ENCODE measurements at regions not wholly inside any gene's neighbourhood (a gene's known extent, or its start where the extent isn't known, plus 50 kb on each side); places are given as distances from the start of the nearest gene placed in this dataset.

DNA sequence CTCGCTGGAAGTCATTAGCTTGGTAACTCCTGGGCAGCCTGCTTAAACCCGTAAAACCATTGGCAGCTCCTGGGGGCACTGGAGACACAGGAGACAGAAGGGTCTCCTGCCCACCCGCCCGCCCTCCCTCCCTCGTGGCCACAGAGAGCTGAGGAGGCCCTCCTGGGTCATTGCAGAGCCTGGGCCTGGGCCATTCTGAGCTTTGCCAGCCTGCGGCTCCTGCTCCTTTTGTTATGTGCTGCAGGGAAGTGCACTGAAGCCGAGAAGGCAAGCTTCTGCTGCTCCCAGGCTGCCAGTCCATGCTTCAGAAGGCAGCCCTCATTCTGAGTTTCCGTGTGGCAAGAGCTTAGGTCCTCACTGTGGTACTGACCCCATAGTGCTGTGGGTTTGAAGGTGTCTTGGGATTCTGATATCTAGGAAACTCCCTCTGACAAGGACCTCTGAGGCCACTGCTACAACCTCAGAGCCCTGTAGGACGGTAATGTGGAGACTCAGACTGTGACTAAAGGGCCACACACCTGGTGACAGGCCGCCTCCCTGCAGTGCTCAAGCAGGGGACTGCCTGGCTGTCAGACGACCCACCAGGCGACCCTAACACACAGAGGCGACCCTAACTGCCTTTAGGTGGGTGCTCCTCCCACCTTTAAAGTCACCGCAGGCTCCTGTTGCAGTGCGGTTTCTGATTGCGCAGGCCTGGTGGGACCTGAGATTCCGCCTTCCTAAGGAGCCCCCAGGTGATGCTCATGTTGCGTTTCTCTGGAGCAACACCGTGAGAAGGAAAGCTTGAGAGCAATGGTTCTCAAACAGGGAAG lies 118.7 kb downstream of the IER5 start:
- no peaks in the 10 kb centered on the region for H3K4me1 ChIP-seq (ENCODE audit: control insufficient read depth in 1 of 2, insufficient read depth in 2 of 2, low read length in 2 of 2)
- H3K4me2 ChIP-seq (ENCODE audit: low read length): no peak overlapping the region
- ChIA-PET POLR2A (no interaction called here), RAD21 (ENCODE audit: low non-redundant PET in 1 of 2, low total read pairs in 2 of 2, uncharacterized antibody in 2 of 2, unreplicated experiment in 2 of 2) (no interaction called here), CTCF (no interaction called here)
- DNase-seq (ENCODE audit: low read depth, low spot score): no peak
- H3K9me2 ChIP-seq (ENCODE audit: insufficient read depth): no peaks in the 10 kb centered on the region
- H2AFZ ChIP-seq (ENCODE audit: low read depth, low read length, poor library complexity, severe bottlenecking): no peak overlapping the region
- H3K27me3 ChIP-seq (ENCODE audit: insufficient read depth, low read length): peaks cover 15% of the 10 kb centered on the region; the same call in 1 of the 2 replicates
- no peaks in the 10 kb centered on the region for H3K9me3 ChIP-seq (ENCODE audit: control insufficient read depth in 1 of 2, insufficient read depth in 1 of 2, low read depth in 1 of 2, low read length in 2 of 2)
- no peak overlapping the region for H3K27ac ChIP-seq (ENCODE audit: low read depth, low read length)
- ATAC-seq: no peak
- TF ChIP-seq, protein P1, sequence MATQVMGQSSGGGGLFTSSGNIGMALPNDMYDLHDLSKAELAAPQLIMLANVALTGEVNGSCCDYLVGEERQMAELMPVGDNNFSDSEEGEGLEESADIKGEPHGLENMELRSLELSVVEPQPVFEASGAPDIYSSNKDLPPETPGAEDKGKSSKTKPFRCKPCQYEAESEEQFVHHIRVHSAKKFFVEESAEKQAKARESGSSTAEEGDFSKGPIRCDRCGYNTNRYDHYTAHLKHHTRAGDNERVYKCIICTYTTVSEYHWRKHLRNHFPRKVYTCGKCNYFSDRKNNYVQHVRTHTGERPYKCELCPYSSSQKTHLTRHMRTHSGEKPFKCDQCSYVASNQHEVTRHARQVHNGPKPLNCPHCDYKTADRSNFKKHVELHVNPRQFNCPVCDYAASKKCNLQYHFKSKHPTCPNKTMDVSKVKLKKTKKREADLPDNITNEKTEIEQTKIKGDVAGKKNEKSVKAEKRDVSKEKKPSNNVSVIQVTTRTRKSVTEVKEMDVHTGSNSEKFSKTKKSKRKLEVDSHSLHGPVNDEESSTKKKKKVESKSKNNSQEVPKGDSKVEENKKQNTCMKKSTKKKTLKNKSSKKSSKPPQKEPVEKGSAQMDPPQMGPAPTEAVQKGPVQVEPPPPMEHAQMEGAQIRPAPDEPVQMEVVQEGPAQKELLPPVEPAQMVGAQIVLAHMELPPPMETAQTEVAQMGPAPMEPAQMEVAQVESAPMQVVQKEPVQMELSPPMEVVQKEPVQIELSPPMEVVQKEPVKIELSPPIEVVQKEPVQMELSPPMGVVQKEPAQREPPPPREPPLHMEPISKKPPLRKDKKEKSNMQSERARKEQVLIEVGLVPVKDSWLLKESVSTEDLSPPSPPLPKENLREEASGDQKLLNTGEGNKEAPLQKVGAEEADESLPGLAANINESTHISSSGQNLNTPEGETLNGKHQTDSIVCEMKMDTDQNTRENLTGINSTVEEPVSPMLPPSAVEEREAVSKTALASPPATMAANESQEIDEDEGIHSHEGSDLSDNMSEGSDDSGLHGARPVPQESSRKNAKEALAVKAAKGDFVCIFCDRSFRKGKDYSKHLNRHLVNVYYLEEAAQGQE (IDR thresholded peaks at IDR 0.05; ENCODE audit: low read depth): no peak
- TF ChIP-seq JUND (IDR thresholded peaks at IDR 0.05): no peak
- no peak for TF ChIP-seq POLR2A (IDR thresholded peaks at IDR 0.05; ENCODE audit: borderline replicate concordance, extremely low read depth, insufficient read depth, insufficient read length)
- TF ChIP-seq EZH2phosphoT487 (IDR thresholded peaks at IDR 0.05; ENCODE audit: borderline replicate concordance): no peak
- no peak for TF ChIP-seq TCF7L2 (IDR thresholded peaks at IDR 0.05; ENCODE audit: borderline replicate concordance, extremely low read depth, insufficient read depth, insufficient read length)
- TF ChIP-seq SP1 (IDR thresholded peaks at IDR 0.05; ENCODE audit: low read depth): no peak
- TF ChIP-seq CTCF (IDR thresholded peaks at IDR 0.05 in 2 of 3, conservative IDR thresholded peaks at IDR 0.05 in 1 of 3; ENCODE audit: borderline replicate concordance in 1 of 3, insufficient read depth in 1 of 3, low read depth in 2 of 3, low read length in 2 of 3): no peak
- no peak for TF ChIP-seq RAD21 (IDR thresholded peaks at IDR 0.05; ENCODE audit: low read depth)
- no peak for TF ChIP-seq ELF1 (IDR thresholded peaks at IDR 0.05; ENCODE audit: borderline replicate concordance, low read depth)
- TF ChIP-seq EZH2 (IDR thresholded peaks at IDR 0.05): no peak
- TF ChIP-seq ZFX (IDR thresholded peaks at IDR 0.05): no peak
- no peak for TF ChIP-seq ZBTB33 (IDR thresholded peaks at IDR 0.05; ENCODE audit: extremely low read depth, insufficient replicate concordance, low read length)
- TF ChIP-seq FOSL1 (IDR thresholded peaks at IDR 0.05; ENCODE audit: low read depth): no peak
- TF ChIP-seq SIN3A (IDR thresholded peaks at IDR 0.05; ENCODE audit: low read depth): no peak
- H4K20me1 ChIP-seq (ENCODE audit: insufficient read depth): no peaks in the 10 kb centered on the region
- H3K79me2 ChIP-seq (ENCODE audit: insufficient read depth, low read length): no peaks in the 10 kb centered on the region
- H3K9ac ChIP-seq (ENCODE audit: low read length): no peak overlapping the region
- intact Hi-C loops (cut with micrococcal nuclease): no loop called here
- H3K4me3 ChIP-seq (replicated peaks in 1 of 2; ENCODE audit: low read depth in 1 of 2, low read length in 2 of 2): no peak overlapping the region
- H3K36me3 ChIP-seq (ENCODE audit: control insufficient read depth in 1 of 2, insufficient read depth in 2 of 2, low read length in 2 of 2): no peaks in the 10 kb centered on the region
- no TSS peak for BruUV-seq (replicated peaks)
